ENCODE measurements at regions not wholly inside any gene's neighbourhood (a gene's known extent, or its start where the extent isn't known, plus 50 kb on each side); places are given as distances from the start of the nearest gene placed in this dataset.
"Not testable (repeated sequence)": the region's sequence is repeated elsewhere in the genome, so short reads cannot be mapped to it uniquely, and the experiment has no call there.

GRCh38 chr5:136565050-136565449, 199.7 kb upstream of the TRPC7 start:
- H3K9ac ChIP-seq (ENCODE audit: low read length); H3K27me3 ChIP-seq (replicated peaks in 1 of 4; ENCODE audit: control extremely low read depth in 1 of 4, control insufficient read depth in 3 of 4, insufficient read depth in 4 of 4, low read length in 3 of 4); DNase-seq; H3K79me2 ChIP-seq (ENCODE audit: control insufficient read depth, insufficient read depth, low read length); H3K36me3 ChIP-seq (replicated peaks in 1 of 2; ENCODE audit: control extremely low read depth in 1 of 2, control insufficient read depth in 1 of 2, extremely low read depth in 1 of 2, insufficient read depth in 2 of 2, low read length in 1 of 2); ATAC-seq (ENCODE audit: low read depth); intact Hi-C loops (cut with micrococcal nuclease); CTCF ChIA-PET; H3K9me3 ChIP-seq (ENCODE audit: control extremely low read depth in 1 of 3, control insufficient read depth in 2 of 3, insufficient read depth in 1 of 3, low read length in 2 of 3); H3K27me3 Mint-ChIP-seq; H3K27ac ChIP-seq (ENCODE audit: low read length in 2 of 2); H3K27ac Mint-ChIP-seq; H3K4me2 ChIP-seq (replicated peaks; ENCODE audit: low read depth, low read length, poor library complexity, severe bottlenecking); H4K20me1 ChIP-seq (ENCODE audit: control insufficient read depth, insufficient read depth, low read length, poor library complexity, severe bottlenecking); H3K4me1 Mint-ChIP-seq; H3K4me3 Mint-ChIP-seq; H3K4me3 ChIP-seq (ENCODE audit: control extremely low read depth in 1 of 5, extremely low read depth in 1 of 5, insufficient read depth in 1 of 5, low read depth in 2 of 5, low read length in 4 of 5); POLR2A ChIA-PET; H2AFZ ChIP-seq (ENCODE audit: insufficient read depth, low read depth, low read length, poor library complexity, severe bottlenecking); H3K9me3 Mint-ChIP-seq (ENCODE audit: insufficient read depth); H3K4me1 ChIP-seq (ENCODE audit: control insufficient read depth in 2 of 2, insufficient read depth in 2 of 2, low read length in 2 of 2): not testable (repeated sequence)
- no CpG with 5 or more reads among the region's 1 CpG for WGBS (ENCODE audit: insufficient coverage)

- H3K4me2 ChIP-seq (replicated peaks; ENCODE audit: low read depth, low read length, poor library complexity, severe bottlenecking); H3K27me3 ChIP-seq (replicated peaks in 1 of 4; ENCODE audit: control extremely low read depth in 1 of 4, control insufficient read depth in 3 of 4, insufficient read depth in 4 of 4, low read length in 3 of 4); H3K4me3 ChIP-seq (ENCODE audit: control extremely low read depth in 1 of 5, extremely low read depth in 1 of 5, insufficient read depth in 1 of 5, low read depth in 2 of 5, low read length in 4 of 5); ATAC-seq (ENCODE audit: low read depth); intact Hi-C loops (cut with micrococcal nuclease); POLR2A ChIA-PET; H3K79me2 ChIP-seq (ENCODE audit: control insufficient read depth, insufficient read depth, low read length); H2AFZ ChIP-seq (ENCODE audit: insufficient read depth, low read depth, low read length, poor library complexity, severe bottlenecking); H3K27ac ChIP-seq (ENCODE audit: low read length in 2 of 2); DNase-seq; H4K20me1 ChIP-seq (ENCODE audit: control insufficient read depth, insufficient read depth, low read length, poor library complexity, severe bottlenecking); H3K36me3 ChIP-seq (replicated peaks in 1 of 2; ENCODE audit: control extremely low read depth in 1 of 2, control insufficient read depth in 1 of 2, extremely low read depth in 1 of 2, insufficient read depth in 2 of 2, low read length in 1 of 2); H3K27me3 Mint-ChIP-seq; H3K4me1 Mint-ChIP-seq; H3K9me3 ChIP-seq (ENCODE audit: control extremely low read depth in 1 of 3, control insufficient read depth in 2 of 3, insufficient read depth in 1 of 3, low read length in 2 of 3); H3K9me3 Mint-ChIP-seq (ENCODE audit: insufficient read depth); CTCF ChIA-PET; H3K27ac Mint-ChIP-seq; H3K4me3 Mint-ChIP-seq; H3K4me1 ChIP-seq (ENCODE audit: control insufficient read depth in 2 of 2, insufficient read depth in 2 of 2, low read length in 2 of 2); H3K9ac ChIP-seq (ENCODE audit: low read length): not testable (repeated sequence)
- 96% methylated on average over 5 of the region's 5 CpGs for WGBS (ENCODE audit: insufficient coverage)
Observed at GRCh38 chr5:136564431-136564830, 199.1 kb upstream of the TRPC7 start.

GRCh38 chr5:136563489-136563888, 198.1 kb upstream of the TRPC7 start:
- Histone ChIP-seq H3K27me3 (replicated peaks in 1 of 4; ENCODE audit: control extremely low read depth in 1 of 4, control insufficient read depth in 3 of 4, insufficient read depth in 4 of 4, low read length in 3 of 4) (no peaks in the 10 kb centered on the region), H3K36me3 (replicated peaks in 1 of 2; ENCODE audit: control extremely low read depth in 1 of 2, control insufficient read depth in 1 of 2, extremely low read depth in 1 of 2, insufficient read depth in 2 of 2, low read length in 1 of 2) (no peaks in the 10 kb centered on the region), H2AFZ (ENCODE audit: insufficient read depth, low read depth, low read length, poor library complexity, severe bottlenecking) (no peak overlapping the region), H3K9ac (ENCODE audit: low read length) (no peak overlapping the region), H3K4me1 (ENCODE audit: control insufficient read depth in 2 of 2, insufficient read depth in 2 of 2, low read length in 2 of 2) (no peaks in the 10 kb centered on the region), H3K79me2 (ENCODE audit: control insufficient read depth, insufficient read depth, low read length) (no peaks in the 10 kb centered on the region), H3K4me2 (replicated peaks; ENCODE audit: low read depth, low read length, poor library complexity, severe bottlenecking) (no peak overlapping the region), H3K27ac (ENCODE audit: low read length in 2 of 2) (no peak overlapping the region), H4K20me1 (ENCODE audit: control insufficient read depth, insufficient read depth, low read length, poor library complexity, severe bottlenecking) (no peaks in the 10 kb centered on the region), H3K9me3 (ENCODE audit: control extremely low read depth in 1 of 3, control insufficient read depth in 2 of 3, insufficient read depth in 1 of 3, low read length in 2 of 3) (no peaks in the 10 kb centered on the region), H3K4me3 (ENCODE audit: control extremely low read depth in 1 of 5, extremely low read depth in 1 of 5, insufficient read depth in 1 of 5, low read depth in 2 of 5, low read length in 4 of 5) (no peak overlapping the region)
- H3K4me1 Mint-ChIP-seq = no peaks in the 10 kb centered on the region
- no peak overlapping the region for H3K4me3 Mint-ChIP-seq
- no peaks in the 10 kb centered on the region for H3K27me3 Mint-ChIP-seq
- H3K27ac Mint-ChIP-seq = no peak overlapping the region
- DNase-seq = no peak
- H3K9me3 Mint-ChIP-seq (ENCODE audit: insufficient read depth) = peaks cover 5% of the 10 kb centered on the region
- CTCF ChIA-PET = no interaction called here
- POLR2A ChIA-PET = no interaction called here
- TF ChIP-seq CTCF (IDR thresholded peaks at IDR 0.05) (no peak), EZH2 (IDR thresholded peaks at IDR 0.05; ENCODE audit: borderline replicate concordance, insufficient read depth, low read depth, low read length, poor library complexity, severe bottlenecking) (no peak)
- intact Hi-C loops (cut with micrococcal nuclease) = no loop called here
- WGBS (ENCODE audit: insufficient coverage) = 88% methylated on average over 3 of the region's 6 CpGs
- ATAC-seq (ENCODE audit: low read depth) = no peak
